Astrocyte (in vitro differentiated cells and primary cell): ENCODE measurements at regions not wholly inside any gene's neighbourhood (a gene's known extent, or its start where the extent isn't known, plus 50 kb on each side); places are given as distances from the start of the nearest gene placed in this dataset.

ENCODE experiments used
- DNase-seq: peaks from one replicate; pipeline ENCODE4 v3.0.0-alpha.2; 2010; ENCODE audit warnings: low read depth
- FAIRE-seq: peaks from 2 replicates; lab custom pipeline; 2011; peaks lifted over from hg19 to GRCh38; lab: Jason Lieb, UNC
- H2AFZ ChIP-seq: 2 replicates; pipeline ENCODE4 v1.6.0; 2012; ENCODE audit warnings: low read depth, low read length, inconsistent platforms
- H3K27ac ChIP-seq: 2 replicates; pipeline ENCODE4 v1.5.1; 2011; ENCODE audit warnings: low read depth, low read length, inconsistent platforms
- H3K27me3 ChIP-seq: 2 replicates; pipeline ENCODE4 v1.6.0; 2011; ENCODE audit warnings: low read length, inconsistent platforms; ENCODE audit not compliant: insufficient read depth
- H3K36me3 ChIP-seq: 2 replicates; pipeline ENCODE4 v1.5.1; 2011; ENCODE audit warnings: low read length, inconsistent platforms; ENCODE audit not compliant: insufficient read depth
- H3K4me1 ChIP-seq: 2 replicates; pipeline ENCODE4 v1.5.1; 2011; ENCODE audit warnings: low read length, inconsistent platforms; ENCODE audit not compliant: insufficient read depth
- H3K4me2 ChIP-seq: 2 replicates; pipeline ENCODE4 v1.6.0; 2012; ENCODE audit warnings: low read length, inconsistent platforms
- H3K4me3 ChIP-seq: 2 replicates; pipeline ENCODE4 v1.5.1; 2011; ENCODE audit warnings: low read depth, mild to moderate bottlenecking, low read length, inconsistent platforms; ENCODE audit not compliant: insufficient read depth
- H3K79me2 ChIP-seq: 2 replicates; pipeline ENCODE4 v1.6.0; 2012; ENCODE audit warnings: mild to moderate bottlenecking, low read length, inconsistent platforms; ENCODE audit not compliant: insufficient read depth
- H3K9ac ChIP-seq: 2 replicates; pipeline ENCODE4 v1.6.0; 2012; ENCODE audit warnings: mild to moderate bottlenecking, low read length, inconsistent platforms
- H3K9me3 ChIP-seq: 2 replicates; pipeline ENCODE4 v1.5.1; 2012; ENCODE audit warnings: low read depth, mild to moderate bottlenecking, low read length, inconsistent platforms; ENCODE audit not compliant: insufficient read depth
- H4K20me1 ChIP-seq: 2 replicates; pipeline ENCODE4 v1.6.0; 2012; ENCODE audit warnings: low read length, inconsistent platforms; ENCODE audit not compliant: insufficient read depth
- H3K27ac Mint-ChIP-seq: one replicate; pipeline ENCODE4 v1.8.0; 2021; ENCODE audit warnings: mild to moderate bottlenecking, mixed read lengths; ENCODE audit not compliant: unreplicated experiment
- H3K27me3 Mint-ChIP-seq: one replicate; pipeline ENCODE4 v1.8.0; 2021; ENCODE audit warnings: low read depth, mixed read lengths; ENCODE audit not compliant: unreplicated experiment
- H3K36me3 Mint-ChIP-seq: one replicate; pipeline ENCODE4 v1.8.0; 2021; ENCODE audit warnings: low read depth, mixed read lengths; ENCODE audit not compliant: unreplicated experiment
- H3K4me1 Mint-ChIP-seq: one replicate; pipeline ENCODE4 v1.8.0; 2021; ENCODE audit warnings: low read depth, mixed read lengths; ENCODE audit not compliant: unreplicated experiment
- H3K4me3 Mint-ChIP-seq: one replicate; pipeline ENCODE4 v1.8.0; 2021; ENCODE audit warnings: mild to moderate bottlenecking, moderate library complexity, mixed read lengths; ENCODE audit not compliant: unreplicated experiment
- H3K9me3 Mint-ChIP-seq: one replicate; pipeline ENCODE4 v1.8.0; 2021; ENCODE audit warnings: mild to moderate bottlenecking, mixed read lengths; ENCODE audit not compliant: unreplicated experiment
- CTCF ChIP-seq: IDR thresholded peaks from 2 replicates; pipeline ENCODE4 v1.5.1; 2011; ENCODE audit warnings: low read depth, mild to moderate bottlenecking, inconsistent platforms, low read length, moderate library complexity; ENCODE audit not compliant: insufficient read depth
- EZH2 ChIP-seq: IDR thresholded peaks from 2 replicates; pipeline ENCODE4 v1.6.1; 2012; ENCODE audit warnings: mild to moderate bottlenecking, low read length, inconsistent platforms; ENCODE audit not compliant: insufficient read depth

- Mint-ChIP-seq H3K4me1 (peaks cover 39% of the 10 kb centered on the region), H3K27ac (no peak overlapping the region), H3K9me3 (peaks cover 9% of the 10 kb centered on the region), H3K36me3 (peaks cover 2% of the 10 kb centered on the region), H3K27me3 (no peaks in the 10 kb centered on the region), H3K4me3 (no peak overlapping the region)
- no peak overlapping the region for H3K27ac ChIP-seq
- no peak for FAIRE-seq
- H4K20me1 ChIP-seq, result no peaks in the 10 kb centered on the region
- H3K4me2 ChIP-seq, result no peak overlapping the region
- H3K36me3 ChIP-seq, result no peaks in the 10 kb centered on the region
- H3K9me3 ChIP-seq, result peaks cover 3% of the 10 kb centered on the region
- no peak overlapping the region for H2AFZ ChIP-seq
- H3K4me3 ChIP-seq, result no peak overlapping the region
- H3K9ac ChIP-seq, result no peak overlapping the region
- peaks cover 44% of the 10 kb centered on the region for H3K4me1 ChIP-seq
- TF ChIP-seq EZH2 (no peak), CTCF (no peak)
- no peaks in the 10 kb centered on the region for H3K27me3 ChIP-seq
- H3K79me2 ChIP-seq, result no peaks in the 10 kb centered on the region
- DNase-seq, result no peak
Observed at GRCh38 chr9:16033253-16033652, 480.4 kb downstream of the CCDC171 start.

- Mint-ChIP-seq H3K9me3 (peaks cover 6% of the 10 kb centered on the region), H3K4me3 (no peak overlapping the region)
- FAIRE-seq, result no peak
Observed at GRCh38 chr9:16033921-16034691, 481.3 kb downstream of the CCDC171 start.

More at GRCh38 chr9:16033921-16034691, 481.3 kb downstream of the CCDC171 start:
- Histone ChIP-seq H3K9ac (no peak overlapping the region), H3K79me2 (no peaks in the 10 kb centered on the region), H3K4me1 (peaks cover 40% of the 10 kb centered on the region), H4K20me1 (no peaks in the 10 kb centered on the region), H3K4me2 (no peak overlapping the region), H3K4me3 (no peak overlapping the region), H3K36me3 (no peaks in the 10 kb centered on the region), H3K27me3 (no peaks in the 10 kb centered on the region), H3K27ac (no peak overlapping the region), H3K9me3 (peaks cover 3% of the 10 kb centered on the region), H2AFZ (no peak overlapping the region)
- Mint-ChIP-seq H3K27me3 (no peaks in the 10 kb centered on the region), H3K36me3 (peaks cover 2% of the 10 kb centered on the region), H3K27ac (no peak overlapping the region), H3K4me1 (peaks cover 37% of the 10 kb centered on the region)
- TF ChIP-seq EZH2 (no peak), CTCF (no peak)
- no peak for DNase-seq
